Kidney epithelial cell (primary cell): ENCODE measurements at regions not wholly inside any gene's neighbourhood (a gene's known extent, or its start where the extent isn't known, plus 50 kb on each side); places are given as distances from the start of the nearest gene placed in this dataset.
A peak's percentile ranks its signal among the peaks of the same experiment; 100 is the strongest.

Experiments
- DNase-seq: peaks from one replicate; pipeline ENCODE4 v3.0.0-alpha.2; 2010; ENCODE audit warnings: low read depth
- H3K27me3 ChIP-seq: 2 replicates; pipeline ENCODE4 v1.6.0; 2011; ENCODE audit warnings: low read length; ENCODE audit not compliant: control insufficient read depth, insufficient read depth
- H3K36me3 ChIP-seq: 2 replicates; pipeline ENCODE4 v1.5.1; 2011; ENCODE audit warnings: low read length; ENCODE audit not compliant: control insufficient read depth, insufficient read depth
- H3K4me3 ChIP-seq: 2 replicates; pipeline ENCODE4 v1.5.1; 2011; ENCODE audit warnings: low read depth, mild to moderate bottlenecking, control low read depth, low read length
- TF ChIP-seq, protein P1 (sequence below): IDR thresholded peaks from 2 replicates; pipeline ENCODE4 v1.5.1; 2011; ENCODE audit warnings: mild to moderate bottlenecking, moderate library complexity, low read length, control low read depth, inconsistent platforms; ENCODE audit not compliant: insufficient read depth, poor library complexity, severe bottlenecking

DNA sequence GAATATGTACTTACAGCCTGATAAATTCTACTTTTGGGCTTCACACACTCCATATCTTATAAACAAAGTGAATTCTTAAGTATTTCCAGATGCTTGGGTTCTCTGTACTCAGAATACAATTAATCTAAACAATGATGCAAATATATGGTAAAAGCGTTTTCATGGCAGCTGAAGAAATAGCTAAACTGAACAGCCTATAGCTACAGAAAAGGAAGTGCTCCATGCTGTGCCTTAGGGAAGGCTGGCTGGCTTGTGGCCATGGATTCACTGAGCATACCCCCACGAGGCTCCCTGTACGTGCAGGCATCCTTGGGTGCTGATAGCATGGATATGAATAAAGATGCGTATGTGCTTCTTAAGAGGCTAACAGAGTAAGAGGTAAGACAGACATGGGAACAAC lies 264.0 kb downstream of the KLF13 start:
- no peak for DNase-seq
- TF ChIP-seq, protein P1, sequence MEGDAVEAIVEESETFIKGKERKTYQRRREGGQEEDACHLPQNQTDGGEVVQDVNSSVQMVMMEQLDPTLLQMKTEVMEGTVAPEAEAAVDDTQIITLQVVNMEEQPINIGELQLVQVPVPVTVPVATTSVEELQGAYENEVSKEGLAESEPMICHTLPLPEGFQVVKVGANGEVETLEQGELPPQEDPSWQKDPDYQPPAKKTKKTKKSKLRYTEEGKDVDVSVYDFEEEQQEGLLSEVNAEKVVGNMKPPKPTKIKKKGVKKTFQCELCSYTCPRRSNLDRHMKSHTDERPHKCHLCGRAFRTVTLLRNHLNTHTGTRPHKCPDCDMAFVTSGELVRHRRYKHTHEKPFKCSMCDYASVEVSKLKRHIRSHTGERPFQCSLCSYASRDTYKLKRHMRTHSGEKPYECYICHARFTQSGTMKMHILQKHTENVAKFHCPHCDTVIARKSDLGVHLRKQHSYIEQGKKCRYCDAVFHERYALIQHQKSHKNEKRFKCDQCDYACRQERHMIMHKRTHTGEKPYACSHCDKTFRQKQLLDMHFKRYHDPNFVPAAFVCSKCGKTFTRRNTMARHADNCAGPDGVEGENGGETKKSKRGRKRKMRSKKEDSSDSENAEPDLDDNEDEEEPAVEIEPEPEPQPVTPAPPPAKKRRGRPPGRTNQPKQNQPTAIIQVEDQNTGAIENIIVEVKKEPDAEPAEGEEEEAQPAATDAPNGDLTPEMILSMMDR, result no peak

DNA sequence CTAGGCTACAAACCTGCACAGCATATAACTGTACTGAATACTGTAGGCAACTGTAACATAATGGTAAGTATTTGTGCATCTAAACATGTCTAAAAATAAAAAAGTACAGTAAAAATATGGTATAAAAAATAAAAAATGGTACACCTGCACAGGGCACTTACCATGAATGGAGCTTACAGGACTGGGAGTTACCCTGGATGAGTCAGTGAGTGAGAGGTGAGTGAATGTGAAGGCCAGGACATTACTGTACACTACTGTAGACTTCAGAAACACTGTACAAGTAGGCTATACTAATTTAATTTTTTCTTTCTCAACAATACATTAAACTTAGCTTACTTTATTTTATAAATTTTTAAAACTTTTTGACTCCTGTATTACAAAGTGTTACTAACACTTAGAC lies 265.3 kb downstream of the KLF13 start:
- TF ChIP-seq, protein P1, result no peak
- Histone ChIP-seq H3K36me3 (no peaks in the 10 kb centered on the region), H3K4me3 (no peak overlapping the region), H3K27me3 (no peaks in the 10 kb centered on the region)
- no peak for DNase-seq

More for the DNA sequence above, 264.0 kb downstream of the KLF13 start:
- Histone ChIP-seq H3K27me3 (no peaks in the 10 kb centered on the region), H3K4me3 (no peak overlapping the region), H3K36me3 (no peaks in the 10 kb centered on the region)

DNA sequence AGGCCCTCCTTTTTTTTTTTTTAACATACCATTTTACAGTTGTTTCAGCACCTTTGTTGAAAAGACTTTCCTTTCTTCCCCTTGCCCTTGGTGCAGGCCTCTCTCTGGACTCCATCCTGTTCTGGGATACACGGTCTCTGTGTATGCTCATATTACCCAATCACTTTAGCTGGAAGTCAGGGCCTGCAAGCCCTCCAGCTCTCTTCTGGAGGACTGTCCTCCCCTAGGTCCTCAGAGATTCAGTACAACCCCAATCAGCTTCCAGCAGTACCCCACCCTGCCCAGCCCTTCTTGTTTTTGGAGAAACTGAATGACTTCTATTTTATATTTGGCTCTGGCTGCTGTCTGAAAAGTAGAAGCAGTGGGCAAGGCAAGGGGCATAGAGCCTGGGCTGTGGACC lies 270.8 kb downstream of the KLF13 start:
- H3K27me3 ChIP-seq, result no peaks in the 10 kb centered on the region
- TF ChIP-seq, protein P1, result no peak
- no peaks in the 10 kb centered on the region for H3K36me3 ChIP-seq
- no peak overlapping the region for H3K4me3 ChIP-seq
- no peak for DNase-seq

DNA sequence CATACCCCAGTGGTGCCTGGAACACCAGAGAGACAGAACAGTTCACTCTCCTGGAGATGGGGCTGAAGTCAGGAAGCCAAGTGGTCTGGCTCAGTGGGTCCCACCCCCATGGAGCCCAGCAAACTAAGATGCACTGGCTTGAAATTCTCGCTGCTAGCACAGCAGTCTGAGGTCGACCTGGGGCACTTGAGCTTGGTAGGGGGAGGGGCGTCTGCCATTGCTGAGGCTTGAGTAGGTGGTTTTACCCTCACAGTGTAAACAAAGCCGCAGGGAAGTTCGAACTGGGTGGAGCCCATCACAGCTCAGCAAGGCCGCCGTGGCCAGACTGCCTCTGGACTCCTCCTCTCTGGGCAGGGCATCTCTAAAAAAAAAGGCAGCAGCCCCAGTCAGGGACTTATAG lies 272.0 kb downstream of the KLF13 start:
- H3K27me3 ChIP-seq, result no peaks in the 10 kb centered on the region
- H3K36me3 ChIP-seq, result no peaks in the 10 kb centered on the region
- no peak for DNase-seq
- TF ChIP-seq, protein P1, result no peak
- no peak overlapping the region for H3K4me3 ChIP-seq

DNA sequence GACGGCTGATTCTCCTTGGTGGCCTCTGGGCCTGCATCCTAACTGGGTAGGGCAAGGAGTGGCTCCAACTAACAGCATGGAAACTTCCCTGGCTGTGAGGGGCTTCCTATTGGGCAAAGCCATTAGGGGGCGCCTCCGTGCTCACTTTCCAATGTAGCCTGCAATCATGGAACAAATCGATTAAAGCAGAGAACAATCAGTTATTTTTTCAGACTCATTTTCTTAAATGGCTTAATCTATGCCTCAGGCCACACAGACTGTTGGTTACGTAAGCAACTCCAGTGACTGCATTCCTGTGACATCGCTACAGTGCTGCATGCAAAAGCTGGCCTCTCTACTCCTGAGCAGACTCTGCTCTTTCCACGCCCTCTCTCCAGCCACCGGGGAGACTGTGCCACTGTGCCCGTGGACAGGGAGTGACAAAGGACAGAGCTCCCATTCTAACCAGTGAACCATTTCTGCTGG lies 278.9 kb downstream of the KLF13 start:
- no peaks in the 10 kb centered on the region for H3K27me3 ChIP-seq
- no peak for DNase-seq
- no peak overlapping the region for H3K4me3 ChIP-seq
- TF ChIP-seq, protein P1, result peak; percentile 14
- no peaks in the 10 kb centered on the region for H3K36me3 ChIP-seq

DNA sequence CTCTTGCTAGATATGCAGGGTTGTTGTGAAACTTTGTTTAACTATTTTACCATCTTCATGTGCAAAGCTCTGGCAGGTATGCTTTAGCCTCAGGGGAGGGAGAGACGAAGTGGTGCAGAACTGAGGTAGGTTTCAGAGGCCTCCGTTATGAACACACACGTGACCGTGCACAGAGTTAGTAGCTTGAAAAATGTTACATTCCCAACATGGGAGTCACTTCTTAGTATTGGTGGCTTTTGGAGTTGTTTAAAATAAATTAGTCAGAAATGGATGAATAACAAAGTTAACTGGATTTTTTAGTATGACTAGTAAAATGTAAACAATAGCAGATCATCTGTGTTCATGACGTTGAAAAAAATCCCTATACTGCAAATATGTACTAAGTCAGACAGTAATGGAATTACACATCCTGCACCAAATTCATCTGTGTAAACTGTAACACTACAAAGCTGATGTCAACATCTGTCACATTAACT lies 279.6 kb downstream of the KLF13 start:
- Histone ChIP-seq H3K27me3 (no peaks in the 10 kb centered on the region), H3K36me3 (no peaks in the 10 kb centered on the region), H3K4me3 (no peak overlapping the region)
- DNase-seq, result no peak
- TF ChIP-seq, protein P1, result no peak
